ENCODE measurements at regions not wholly inside any gene's neighbourhood (a gene's known extent, or its start where the extent isn't known, plus 50 kb on each side); places are given as distances from the start of the nearest gene placed in this dataset.

GRCh38 chr2:226531061-226531810 lies 268.4 kb downstream of the IRS1 start:
- no peak for ATAC-seq

GRCh38 chr2:226529556-226529955 lies 270.1 kb downstream of the IRS1 start:
- no peaks in the 10 kb centered on the region for H3K36me3 ChIP-seq (ENCODE audit: control insufficient read depth in 2 of 3, insufficient read depth in 3 of 3, low read length in 3 of 3)
- ATAC-seq = no peak
- intact Hi-C loops (cut with micrococcal nuclease) = no loop called here
- H3K9me3 ChIP-seq (ENCODE audit: control insufficient read depth in 2 of 3, low read length in 3 of 3) = no peaks in the 10 kb centered on the region
- no peak overlapping the region for H3K4me3 ChIP-seq (ENCODE audit: low read length)
- Mint-ChIP-seq H3K4me1 (no peaks in the 10 kb centered on the region), H3K27me3 (peaks cover 0 to 15% (median 0%) of the 10 kb centered on the region in 5 donors), H3K9me3 (peaks cover 0 to 3% (median 0%) of the 10 kb centered on the region in 11 donors), H3K27ac (no peak overlapping the region), H3K36me3 (no peaks in the 10 kb centered on the region), H3K4me3 (no peak overlapping the region)
- DNase-seq = no peak
- ChIA-PET POLR2A (no interaction called here), CTCF (no interaction called here)
- H3K4me1 ChIP-seq (ENCODE audit: control insufficient read depth in 2 of 2, insufficient read depth in 2 of 2, low read length in 2 of 2) = no peaks in the 10 kb centered on the region
- H3K27ac ChIP-seq (ENCODE audit: low read depth, low read length) = no peak overlapping the region
- no peaks in the 10 kb centered on the region for H3K27me3 ChIP-seq (ENCODE audit: control insufficient read depth in 2 of 2, insufficient read depth in 2 of 2, low read length in 2 of 2)

More at GRCh38 chr2:226531061-226531810, 268.4 kb downstream of the IRS1 start:
- ChIA-PET POLR2A (no interaction called here), CTCF (no interaction called here)
- Mint-ChIP-seq H3K27me3 (peaks cover 0 to 14% (median 0%) of the 10 kb centered on the region in 5 donors), H3K4me1 (no peaks in the 10 kb centered on the region), H3K9me3 (peaks cover 0 to 3% (median 0%) of the 10 kb centered on the region in 11 donors), H3K36me3 (no peaks in the 10 kb centered on the region), H3K4me3 (no peak overlapping the region), H3K27ac (no peak overlapping the region)
- Histone ChIP-seq H3K9me3 (ENCODE audit: control insufficient read depth in 2 of 3, low read length in 3 of 3) (no peaks in the 10 kb centered on the region), H3K27ac (ENCODE audit: low read depth, low read length) (no peak overlapping the region), H3K4me3 (ENCODE audit: low read length) (no peak overlapping the region), H3K36me3 (ENCODE audit: control insufficient read depth in 2 of 3, insufficient read depth in 3 of 3, low read length in 3 of 3) (no peaks in the 10 kb centered on the region), H3K27me3 (ENCODE audit: control insufficient read depth in 2 of 2, insufficient read depth in 2 of 2, low read length in 2 of 2) (no peaks in the 10 kb centered on the region), H3K4me1 (ENCODE audit: control insufficient read depth in 2 of 2, insufficient read depth in 2 of 2, low read length in 2 of 2) (no peaks in the 10 kb centered on the region)
- intact Hi-C loops (cut with micrococcal nuclease) = no loop called here
- DNase-seq = no peak

DNA sequence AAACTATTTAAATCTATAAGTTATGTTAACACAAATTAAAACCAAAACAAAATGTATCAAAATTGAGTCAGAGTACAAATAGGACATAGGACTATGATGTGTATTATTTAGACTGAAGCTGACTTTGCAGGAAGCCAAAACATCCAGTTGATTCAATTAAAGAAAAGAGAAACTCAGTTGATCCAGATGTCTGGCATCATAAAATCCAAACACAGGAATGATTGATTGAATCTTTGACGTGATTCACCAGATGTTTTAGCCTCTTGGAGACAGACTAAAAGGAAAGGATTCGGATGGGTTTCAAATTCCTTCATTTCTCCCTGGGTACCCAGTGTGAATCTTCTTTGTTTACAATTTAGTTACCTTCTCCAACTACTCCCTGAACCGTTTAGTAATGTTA lies 272.9 kb downstream of the IRS1 start:
- no peaks in the 10 kb centered on the region for H3K36me3 Mint-ChIP-seq
- ATAC-seq = no peak
- ChIA-PET CTCF (no interaction called here), POLR2A (interaction anchor here (0.6 kb wide), 1 partner anchor 1504 kb away, joined by 8 read pairs; no protein-coding TSS in a partner anchor)
- peaks cover 0 to 13% (median 0%) of the 10 kb centered on the region in 5 donors for H3K27me3 Mint-ChIP-seq
- H3K4me1 ChIP-seq (ENCODE audit: control insufficient read depth in 2 of 2, insufficient read depth in 2 of 2, low read length in 2 of 2) = no peaks in the 10 kb centered on the region
- no peak overlapping the region for H3K27ac Mint-ChIP-seq
- H3K4me1 Mint-ChIP-seq = no peaks in the 10 kb centered on the region
- no peaks in the 10 kb centered on the region for H3K9me3 ChIP-seq (ENCODE audit: control insufficient read depth in 2 of 3, low read length in 3 of 3)
- H3K9me3 Mint-ChIP-seq = peaks cover 0 to 4% (median 0%) of the 10 kb centered on the region in 11 donors
- H3K27ac ChIP-seq (ENCODE audit: low read depth, low read length) = no peak overlapping the region
- H3K36me3 ChIP-seq (ENCODE audit: control insufficient read depth in 2 of 3, insufficient read depth in 3 of 3, low read length in 3 of 3) = no peaks in the 10 kb centered on the region
- no peak overlapping the region for H3K4me3 Mint-ChIP-seq
- H3K27me3 ChIP-seq (ENCODE audit: control insufficient read depth in 2 of 2, insufficient read depth in 2 of 2, low read length in 2 of 2) = no peaks in the 10 kb centered on the region
- no peak for DNase-seq
- H3K4me3 ChIP-seq (ENCODE audit: low read length) = no peak overlapping the region
- intact Hi-C loops (cut with micrococcal nuclease) = no loop called here

- Mint-ChIP-seq H3K4me1 (no peaks in the 10 kb centered on the region), H3K27ac (no peak overlapping the region), H3K36me3 (no peaks in the 10 kb centered on the region), H3K4me3 (no peak overlapping the region), H3K27me3 (peaks cover 0 to 12% (median 0%) of the 10 kb centered on the region in 5 donors), H3K9me3 (peaks cover 0 to 4% (median 0%) of the 10 kb centered on the region in 11 donors)
- CTCF ChIA-PET = no interaction called here
- ATAC-seq = no peak
- Histone ChIP-seq H3K36me3 (ENCODE audit: control insufficient read depth in 2 of 3, insufficient read depth in 3 of 3, low read length in 3 of 3) (no peaks in the 10 kb centered on the region), H3K27me3 (ENCODE audit: control insufficient read depth in 2 of 2, insufficient read depth in 2 of 2, low read length in 2 of 2) (no peaks in the 10 kb centered on the region), H3K4me3 (ENCODE audit: low read length) (no peak overlapping the region), H3K4me1 (ENCODE audit: control insufficient read depth in 2 of 2, insufficient read depth in 2 of 2, low read length in 2 of 2) (no peaks in the 10 kb centered on the region), H3K27ac (ENCODE audit: low read depth, low read length) (no peak overlapping the region), H3K9me3 (ENCODE audit: control insufficient read depth in 2 of 3, low read length in 3 of 3) (no peaks in the 10 kb centered on the region)
- POLR2A ChIA-PET = no interaction called here
- intact Hi-C loops (cut with micrococcal nuclease) = no loop called here
- DNase-seq = no peak
Observed at GRCh38 chr2:226524381-226524843, 275.2 kb downstream of the IRS1 start.

DNA sequence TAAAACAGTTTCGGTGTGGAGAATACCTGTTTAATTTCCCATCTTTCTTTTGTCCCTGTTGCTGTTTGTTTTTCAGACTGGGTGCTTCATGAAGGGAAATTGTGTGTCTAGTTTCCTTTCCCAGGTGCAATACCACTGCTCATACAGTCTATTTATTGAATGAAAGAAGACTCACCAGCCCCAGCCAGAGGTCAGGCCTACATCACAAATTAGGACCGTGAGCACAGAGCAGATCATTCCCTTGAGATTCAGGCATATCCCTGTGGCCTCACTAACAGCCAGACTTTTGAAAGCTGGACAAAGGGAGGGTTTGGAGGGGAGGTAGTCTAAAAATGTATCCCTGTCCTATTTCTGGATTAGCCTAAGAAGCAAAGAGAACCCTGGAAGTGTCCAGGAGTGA lies 278.9 kb downstream of the IRS1 start:
- ChIA-PET CTCF (no interaction called here), POLR2A (no interaction called here)
- H3K4me3 ChIP-seq (ENCODE audit: low read length) = no peak overlapping the region
- peaks cover 0 to 6% (median 2%) of the 10 kb centered on the region in 11 donors for H3K9me3 Mint-ChIP-seq
- ATAC-seq (no peak), DNase-seq (no peak)
- H3K4me1 ChIP-seq (ENCODE audit: control insufficient read depth in 2 of 2, insufficient read depth in 2 of 2, low read length in 2 of 2) = no peaks in the 10 kb centered on the region
- H3K9me3 ChIP-seq (ENCODE audit: control insufficient read depth in 2 of 3, low read length in 3 of 3) = no peaks in the 10 kb centered on the region
- intact Hi-C loops (cut with micrococcal nuclease) = no loop called here
- H3K4me3 Mint-ChIP-seq = no peak overlapping the region
- no peak overlapping the region for H3K27ac Mint-ChIP-seq
- H3K36me3 Mint-ChIP-seq = no peaks in the 10 kb centered on the region
- no peak overlapping the region for H3K27ac ChIP-seq (ENCODE audit: low read depth, low read length)
- H3K27me3 Mint-ChIP-seq = peaks cover 0 to 6% (median 0%) of the 10 kb centered on the region in 5 donors
- H3K4me1 Mint-ChIP-seq = no peaks in the 10 kb centered on the region
- no peaks in the 10 kb centered on the region for H3K36me3 ChIP-seq (ENCODE audit: control insufficient read depth in 2 of 3, insufficient read depth in 3 of 3, low read length in 3 of 3)
- H3K27me3 ChIP-seq (ENCODE audit: control insufficient read depth in 2 of 2, insufficient read depth in 2 of 2, low read length in 2 of 2) = no peaks in the 10 kb centered on the region

- Mint-ChIP-seq H3K4me3 (no peak overlapping the region), H3K4me1 (no peaks in the 10 kb centered on the region), H3K27ac (no peak overlapping the region), H3K27me3 (peaks cover 0 to 16% (median 13%) of the 10 kb centered on the region in 5 donors), H3K9me3 (peaks cover 0 to 6% (median 0%) of the 10 kb centered on the region in 11 donors), H3K36me3 (no peaks in the 10 kb centered on the region)
- POLR2A ChIA-PET = no interaction called here
- H3K4me3 ChIP-seq (ENCODE audit: low read length) = no peak overlapping the region
- no peaks in the 10 kb centered on the region for H3K4me1 ChIP-seq (ENCODE audit: control insufficient read depth in 2 of 2, insufficient read depth in 2 of 2, low read length in 2 of 2)
- ATAC-seq = no peak
- intact Hi-C loops (cut with micrococcal nuclease) = no loop called here
- no peaks in the 10 kb centered on the region for H3K36me3 ChIP-seq (ENCODE audit: control insufficient read depth in 2 of 3, insufficient read depth in 3 of 3, low read length in 3 of 3)
- no peak for DNase-seq
- no peaks in the 10 kb centered on the region for H3K27me3 ChIP-seq (ENCODE audit: control insufficient read depth in 2 of 2, insufficient read depth in 2 of 2, low read length in 2 of 2)
- CTCF ChIA-PET = no interaction called here
- H3K27ac ChIP-seq (ENCODE audit: low read depth, low read length) = no peak overlapping the region
- no peaks in the 10 kb centered on the region for H3K9me3 ChIP-seq (ENCODE audit: control insufficient read depth in 2 of 3, low read length in 3 of 3)
Observed at GRCh38 chr2:226515344-226516055, 284.1 kb downstream of the IRS1 start.

Measured in naive thymus-derived CD4-positive, alpha-beta T cell (primary cell).